Body of pancreas (tissue), 4 donors: ENCODE measurements at regions not wholly inside any gene's neighbourhood (a gene's known extent, or its start where the extent isn't known, plus 50 kb on each side); places are given as distances from the start of the nearest gene placed in this dataset.
"Not testable (repeated sequence)": the region's sequence is repeated elsewhere in the genome, so short reads cannot be mapped to it uniquely, and the experiment has no call there.

ENCODE experiments used
- POLR2A ChIP-seq, 3 donors: fragments of 450-650 bp; IDR thresholded peaks; one replicate each; pipeline ENCODE4 v1.6.1; 2016; ENCODE audit warnings: antibody characterized with exemption in 3 of 3, mild to moderate bottlenecking in 2 of 3
- TF ChIP-seq, protein P1 (sequence below), 7 experiments: fragments of 450-650 bp in 4 of 7; fragments of 200-600 bp in 3 of 7; sonication (generic) in 3 of 7; IDR thresholded peaks; one replicate each; pipeline ENCODE4 v1.5.1; 2016 to 2019; ENCODE audit warnings: antibody characterized with exemption in 7 of 7

DNA sequence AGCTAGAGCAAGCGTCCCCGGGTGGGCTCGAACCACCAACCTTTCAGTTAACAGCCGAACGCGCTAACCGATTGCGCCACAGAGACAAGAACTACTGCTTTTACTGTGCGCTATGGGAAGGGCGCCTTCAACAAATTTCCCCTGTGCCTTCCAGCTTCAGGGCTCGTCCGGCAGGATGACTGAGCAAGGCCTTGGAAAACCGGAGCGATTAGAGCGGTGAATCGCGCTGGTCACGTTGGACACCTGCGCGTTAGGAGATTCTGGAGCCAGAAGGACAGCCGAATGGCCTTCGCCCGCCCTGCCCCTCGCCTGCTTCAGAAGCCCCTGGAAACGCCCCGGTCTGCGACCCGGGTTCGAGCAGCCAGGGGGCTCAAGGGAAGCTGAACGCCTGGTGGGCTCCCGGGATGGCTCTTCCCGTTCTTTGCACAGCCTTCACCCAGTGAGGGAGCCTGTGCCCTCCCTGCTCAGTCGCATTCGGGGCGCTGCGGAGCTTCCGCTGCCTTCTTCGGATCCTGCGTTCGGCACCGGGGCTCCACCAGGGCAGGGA, 50.0 kb upstream of the NBPF20 start:
- TF ChIP-seq, protein P1, sequence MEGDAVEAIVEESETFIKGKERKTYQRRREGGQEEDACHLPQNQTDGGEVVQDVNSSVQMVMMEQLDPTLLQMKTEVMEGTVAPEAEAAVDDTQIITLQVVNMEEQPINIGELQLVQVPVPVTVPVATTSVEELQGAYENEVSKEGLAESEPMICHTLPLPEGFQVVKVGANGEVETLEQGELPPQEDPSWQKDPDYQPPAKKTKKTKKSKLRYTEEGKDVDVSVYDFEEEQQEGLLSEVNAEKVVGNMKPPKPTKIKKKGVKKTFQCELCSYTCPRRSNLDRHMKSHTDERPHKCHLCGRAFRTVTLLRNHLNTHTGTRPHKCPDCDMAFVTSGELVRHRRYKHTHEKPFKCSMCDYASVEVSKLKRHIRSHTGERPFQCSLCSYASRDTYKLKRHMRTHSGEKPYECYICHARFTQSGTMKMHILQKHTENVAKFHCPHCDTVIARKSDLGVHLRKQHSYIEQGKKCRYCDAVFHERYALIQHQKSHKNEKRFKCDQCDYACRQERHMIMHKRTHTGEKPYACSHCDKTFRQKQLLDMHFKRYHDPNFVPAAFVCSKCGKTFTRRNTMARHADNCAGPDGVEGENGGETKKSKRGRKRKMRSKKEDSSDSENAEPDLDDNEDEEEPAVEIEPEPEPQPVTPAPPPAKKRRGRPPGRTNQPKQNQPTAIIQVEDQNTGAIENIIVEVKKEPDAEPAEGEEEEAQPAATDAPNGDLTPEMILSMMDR (IDR thresholded peaks at IDR 0.05): not testable (repeated sequence)
- TF ChIP-seq POLR2A (IDR thresholded peaks at IDR 0.05): not testable (repeated sequence)
